H1 (cell line): ENCODE measurements at regions not wholly inside any gene's neighbourhood (a gene's known extent, or its start where the extent isn't known, plus 50 kb on each side); places are given as distances from the start of the nearest gene placed in this dataset.

Experiments used
- CTCF ChIA-PET: fragments of 300-600 bp; sonication (Branson Sonifier 250); formaldehyde crosslinking; loops from one replicate; lab custom pipeline; 2021; ENCODE audit not compliant: partially characterized antibody; lab: Charles Lee
- POLR2A ChIA-PET: fragments of 300-600 bp; sonication (Branson Sonifier 250); formaldehyde crosslinking; loops from one replicate; lab custom pipeline; 2021; ENCODE audit warnings: inconsistent platforms; ENCODE audit not compliant: partially characterized antibody; lab: Charles Lee
- DNase-seq, 2 experiments: peaks; one replicate each; pipeline versions ENCODE4 v3.0.0 to v3.0.0-alpha.2; 2010 to 2022; ENCODE audit warnings: low spot score in 2 of 2, low read depth in 1 of 2, mixed read lengths in 1 of 2
- FAIRE-seq: peaks from 2 replicates; lab custom pipeline; 2011; peaks lifted over from hg19 to GRCh38; lab: Jason Lieb, UNC
- H2AFZ ChIP-seq: 2 replicates; pipeline ENCODE4 v1.8.1; 2012; ENCODE audit warnings: low read length, inconsistent platforms
- H2AK5ac ChIP-seq: 2 replicates; pipeline ENCODE4 v1.6.1; 2013; ENCODE audit warnings: low read depth, low read length
- H2BK120ac ChIP-seq: replicated peaks from 2 replicates; pipeline ENCODE3; 2013; ENCODE audit warnings: low read depth, low read length, inconsistent platforms
- H2BK12ac ChIP-seq: 2 replicates; pipeline ENCODE4 v1.6.1; 2013; ENCODE audit warnings: low read depth, low read length
- H2BK15ac ChIP-seq: 2 replicates; pipeline ENCODE4 v1.6.1; 2013; ENCODE audit warnings: low read length
- H2BK20ac ChIP-seq: 2 replicates; pipeline ENCODE4 v1.6.1; 2013; ENCODE audit warnings: low read length
- H2BK5ac ChIP-seq: 2 replicates; pipeline ENCODE4 v1.6.1; 2013; ENCODE audit warnings: low read depth, low read length
- H3K14ac ChIP-seq: 2 replicates; pipeline ENCODE4 v1.6.1; 2013; ENCODE audit warnings: inconsistent platforms; ENCODE audit not compliant: insufficient read length
- H3K18ac ChIP-seq: 2 replicates; pipeline ENCODE4 v1.6.1; 2013; ENCODE audit warnings: low read length; ENCODE audit errors: extremely low read depth
- H3K23ac ChIP-seq: 2 replicates; pipeline ENCODE4 v1.6.1; 2013; ENCODE audit warnings: inconsistent platforms; ENCODE audit not compliant: insufficient read length
- H3K23me2 ChIP-seq: 2 replicates; pipeline ENCODE4 v1.6.1; 2013; ENCODE audit warnings: low read depth, low read length
- H3K27ac ChIP-seq: 2 replicates; pipeline ENCODE4 v1.6.1; 2011; ENCODE audit warnings: low read depth, low read length, inconsistent platforms
- H3K27me3 ChIP-seq, 4 experiments: replicated peaks in 1 of 4; 1 replicate in 1 of 4; 2 replicates in 3 of 4; pipeline versions ENCODE4 v1.6.1 to v1.8.1; 2011 to 2013; ENCODE audit warnings: low read length in 3 of 4, mild to moderate bottlenecking in 3 of 4, inconsistent platforms in 2 of 4, mixed read lengths in 2 of 4, moderate library complexity in 1 of 4; ENCODE audit not compliant: control insufficient read depth in 3 of 4, insufficient read depth in 3 of 4; ENCODE audit errors: extremely low read depth in 1 of 4
- H3K36me3 ChIP-seq, 4 experiments: 2 replicates each; pipeline versions ENCODE4 v1.6.1 to v1.8.1; 2011 to 2013; ENCODE audit warnings: mild to moderate bottlenecking in 4 of 4, low read length in 3 of 4, moderate library complexity in 2 of 4, control low read depth in 1 of 4, inconsistent platforms in 1 of 4; ENCODE audit not compliant: insufficient read depth in 4 of 4, control insufficient read depth in 2 of 4
- H3K4ac ChIP-seq: replicated peaks from 2 replicates; pipeline ENCODE3; 2013; ENCODE audit warnings: low read length, low read depth, mixed read lengths, inconsistent platforms; ENCODE audit not compliant: insufficient read length
- H3K4me1 ChIP-seq, 4 experiments: replicated peaks in 1 of 4; 1 replicate in 1 of 4; 2 replicates in 3 of 4; pipeline versions ENCODE4 v1.6.1 to v1.8.1; 2011 to 2013; ENCODE audit warnings: low read length in 3 of 4, inconsistent platforms in 2 of 4, mixed read lengths in 1 of 4; ENCODE audit not compliant: insufficient read depth in 4 of 4, control insufficient read depth in 3 of 4
- H3K4me2 ChIP-seq, 2 experiments: 2 replicates each; pipeline versions ENCODE4 v1.6.1 to v1.8.1; 2011 to 2013; ENCODE audit warnings: low read depth in 2 of 2, low read length in 2 of 2, control low read depth in 1 of 2, inconsistent platforms in 1 of 2, mild to moderate bottlenecking in 1 of 2; ENCODE audit not compliant: insufficient read depth in 1 of 2
- H3K4me3 ChIP-seq, 4 experiments: fragments of 200-600, 300-600 bp in 1 of 4; sonication (generic), shearing (Covaris generic), sonication (Bioruptor Twin) in 1 of 4; 2 replicates each; pipeline versions ENCODE4 v1.5.1 to v1.8.1; 2011 to 2016; ENCODE audit warnings: low read length in 4 of 4, low read depth in 3 of 4, control low read depth in 2 of 4, inconsistent platforms in 2 of 4, mild to moderate bottlenecking in 2 of 4, mixed read lengths in 1 of 4, moderate library complexity in 1 of 4; ENCODE audit not compliant: insufficient read depth in 2 of 4; ENCODE audit errors: extremely low read depth in 1 of 4
- H3K56ac ChIP-seq: replicated peaks from 2 replicates; pipeline ENCODE3; 2013; ENCODE audit warnings: low read depth, mild to moderate bottlenecking, mixed read lengths, low read length, inconsistent platforms; ENCODE audit not compliant: insufficient read length
- H3K79me1 ChIP-seq: 2 replicates; pipeline ENCODE4 v1.6.1; 2013; ENCODE audit warnings: low read depth, low read length, control low read depth
- H3K79me2 ChIP-seq, 2 experiments: 2 replicates each; pipeline versions ENCODE4 v1.6.1 to v1.8.1; 2012 to 2013; ENCODE audit warnings: low read length in 2 of 2, mild to moderate bottlenecking in 2 of 2, inconsistent platforms in 1 of 2; ENCODE audit not compliant: insufficient read depth in 2 of 2, control insufficient read depth in 1 of 2
- H3K9ac ChIP-seq, 4 experiments: replicated peaks in 1 of 4; 1 replicate in 1 of 4; 2 replicates in 3 of 4; pipeline versions ENCODE4 v1.6.1 to v1.8.1; 2011 to 2013; ENCODE audit warnings: low read depth in 3 of 4, low read length in 3 of 4, control low read depth in 2 of 4, mild to moderate bottlenecking in 2 of 4, moderate library complexity in 2 of 4, inconsistent platforms in 1 of 4; ENCODE audit errors: extremely low read depth in 1 of 4
- H3K9me3 ChIP-seq, 2 experiments: 2 replicates each; pipeline versions ENCODE4 v1.6.1 to v1.8.1; 2012 to 2013; ENCODE audit warnings: mild to moderate bottlenecking in 2 of 2, moderate library complexity in 2 of 2, control low read depth in 1 of 2, inconsistent platforms in 1 of 2, low read depth in 1 of 2, low read length in 1 of 2, mixed read lengths in 1 of 2; ENCODE audit not compliant: insufficient read depth in 2 of 2
- H4K20me1 ChIP-seq, 2 experiments: replicated peaks in 1 of 2; 2 replicates each; pipeline versions ENCODE3 to v1.8.1; 2011 to 2013; ENCODE audit warnings: inconsistent platforms in 2 of 2, low read length in 2 of 2, mild to moderate bottlenecking in 1 of 2; ENCODE audit not compliant: insufficient read depth in 2 of 2, control insufficient read depth in 1 of 2
- H4K5ac ChIP-seq: 2 replicates; pipeline ENCODE4 v1.6.1; 2013; ENCODE audit warnings: low read length, low read depth, mixed read lengths, inconsistent platforms; ENCODE audit not compliant: insufficient read length
- H4K8ac ChIP-seq: 2 replicates; pipeline ENCODE4 v1.8.0; 2013; ENCODE audit warnings: mild to moderate bottlenecking, moderate library complexity, low read length, inconsistent platforms; ENCODE audit not compliant: insufficient read depth; ENCODE audit errors: extremely low read depth
- H4K91ac ChIP-seq: replicated peaks from 2 replicates; pipeline ENCODE3; 2013; ENCODE audit warnings: low read length, mixed read lengths, inconsistent platforms; ENCODE audit not compliant: insufficient read length
- CHD1 ChIP-seq: IDR thresholded peaks from 2 replicates; pipeline ENCODE4 v1.6.1; 2012; ENCODE audit warnings: low read depth, low read length, improper control_type of control experiment
- MAFK ChIP-seq: IDR thresholded peaks from 2 replicates; pipeline ENCODE4 v1.6.1; 2012; ENCODE audit warnings: low read depth, mild to moderate bottlenecking, improper control_type of control experiment, low read length
- POLR2AphosphoS5 ChIP-seq: IDR thresholded peaks from 2 replicates; pipeline ENCODE4 v1.6.1; 2011; ENCODE audit warnings: low read depth, low read length
- RAD21 ChIP-seq, 2 experiments: IDR thresholded peaks in 1 of 2; conservative IDR thresholded peaks in 1 of 2; 2 replicates each; pipeline ENCODE4 v1.6.1; 2011; ENCODE audit warnings: low read depth in 2 of 2, low read length in 2 of 2, improper control_type of control experiment in 1 of 2, inconsistent platforms in 1 of 2, mild to moderate bottlenecking in 1 of 2, moderate library complexity in 1 of 2
- SP2 ChIP-seq: IDR thresholded peaks from 2 replicates; pipeline ENCODE4 v1.6.1; 2012; ENCODE audit warnings: mild to moderate bottlenecking, low read length, inconsistent platforms
- TCF12 ChIP-seq: IDR thresholded peaks from 2 replicates; pipeline ENCODE4 v1.6.1; 2011; ENCODE audit warnings: low read depth, mild to moderate bottlenecking, low read length
- TEAD4 ChIP-seq: IDR thresholded peaks from 2 replicates; pipeline ENCODE4 v1.6.1; 2012; ENCODE audit warnings: low read depth, low read length, inconsistent platforms, mixed read lengths
- ZNF274 ChIP-seq: IDR thresholded peaks from 2 replicates; pipeline ENCODE4 v1.7.0; 2012; ENCODE audit warnings: low read length, borderline replicate concordance; ENCODE audit errors: extremely low read depth
- WGBS, 2 experiments: shearing (Covaris generic) in 1 of 2; methylation state at CpG; one replicate each; pipeline versions ENCODE4 v1.1.6 to v1.1.7; 2013 to 2015; ENCODE audit warnings: low lambda C conversion rate in 2 of 2, mixed read lengths in 2 of 2, inconsistent platforms in 1 of 2, low coverage in 1 of 2, missing lambda C conversion rate in 1 of 2; ENCODE audit not compliant: insufficient replicate concordance in 2 of 2, insufficient coverage in 1 of 2, insufficient read length in 1 of 2; ENCODE audit errors: extremely low coverage in 1 of 2, missing lambda C conversion rate in 1 of 2; 5-methylcytosine and 5-hydroxymethylcytosine counted together
- TF ChIP-seq, protein P1 (sequence below): IDR thresholded peaks from 2 replicates; pipeline ENCODE4 v1.6.1; 2011; ENCODE audit warnings: low read depth, mild to moderate bottlenecking, low read length; ENCODE audit not compliant: insufficient read depth
- TF ChIP-seq, protein P2 (sequence below), 3 experiments: IDR thresholded peaks; 1 replicate in 2 of 3; 2 replicates in 1 of 3; pipeline versions ENCODE4 v1.5.1 to v1.6.1; 2011; ENCODE audit warnings: low read length in 3 of 3, mild to moderate bottlenecking in 3 of 3, inconsistent platforms in 2 of 3, low read depth in 1 of 3, moderate library complexity in 1 of 3; ENCODE audit not compliant: insufficient read depth in 1 of 3; ENCODE audit errors: control extremely low read depth in 1 of 3

DNA sequence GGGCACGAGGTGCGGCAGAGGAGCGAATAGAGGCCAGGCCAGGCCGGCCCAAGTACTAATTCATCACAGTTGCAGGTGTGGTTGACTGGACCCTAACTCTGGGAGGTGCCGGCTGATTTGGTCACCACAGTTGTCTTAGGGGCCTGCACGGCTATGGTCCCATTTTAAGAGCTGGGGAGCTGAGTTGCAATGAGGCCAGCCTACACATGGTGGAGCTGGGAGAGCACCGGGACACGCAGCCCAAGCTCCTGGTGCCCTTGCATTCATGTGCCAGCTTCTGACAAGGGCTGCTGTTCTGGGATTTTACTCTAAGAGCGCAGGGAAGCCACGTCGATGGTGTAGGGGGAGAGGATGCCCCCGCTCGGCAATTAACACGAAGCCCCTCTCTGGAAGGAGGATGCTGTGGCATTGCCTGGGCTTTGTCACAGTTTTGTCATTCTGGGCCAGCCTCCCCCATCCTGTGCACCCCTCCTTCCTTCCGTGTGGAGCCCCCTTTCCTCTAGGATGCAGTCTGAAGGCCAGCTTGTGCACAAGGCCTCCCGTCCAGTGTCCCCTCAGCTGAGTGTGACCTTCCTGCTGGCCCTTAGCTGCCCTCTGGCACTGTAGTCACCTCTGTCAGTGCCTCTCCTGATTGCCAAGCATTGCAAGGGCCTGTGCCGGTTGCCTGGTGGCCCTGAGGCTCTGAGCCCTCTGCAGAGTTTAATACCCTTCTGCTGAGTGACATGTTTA lies 109.4 kb upstream of the C1QTNF9B start:
- Histone ChIP-seq H4K5ac (no peak overlapping the region), H3K18ac (peak overlapping the region; percentile 32; the same call in 1 of the 2 replicates), H3K9ac (no peak overlapping the region), H3K23ac (no peak overlapping the region), H2BK5ac (no peak overlapping the region), H2BK120ac (no peak overlapping the region), H3K4ac (no peak overlapping the region), H4K8ac (no peak overlapping the region), H3K36me3 (no peaks in the 10 kb centered on the region), H3K4me3 (no peak overlapping the region), H3K23me2 (no peaks in the 10 kb centered on the region), H3K9me3 (no peaks in the 10 kb centered on the region), H2BK15ac (no peak overlapping the region), H2BK12ac (no peak overlapping the region), H3K56ac (no peak overlapping the region), H3K79me2 (no peaks in the 10 kb centered on the region), H3K14ac (no peak overlapping the region), H2BK20ac (no peak overlapping the region), H3K79me1 (no peaks in the 10 kb centered on the region; the same call in 1 of the 2 replicates), H3K27me3 (no peaks in the 10 kb centered on the region), H2AK5ac (no peak overlapping the region), H2AFZ (0 out of 2 replicates have a peak overlapping the region, but pooled peaks have one; percentile 24), H3K27ac (no peak overlapping the region), H4K91ac (no peak overlapping the region), H3K4me2 (no peak overlapping the region), H4K20me1 (no peaks in the 10 kb centered on the region), H3K4me1 (0 out of 7 replicates have a peak, but pooled peaks cover 0 to 2% (median 0%) of the 10 kb centered on the region in 4 experiments)
- no peak for DNase-seq
- FAIRE-seq: no peak
- ChIA-PET CTCF (interaction anchor here (1.3 to 7.8 kb wide), 7 partner anchors 9 to 305 kb away, joined by 3 to 67 read pairs (median 4); no protein-coding TSS in a partner anchor), POLR2A (no interaction called here)
- 82% methylated on average over 17 of the region's 17 CpGs; no CpG with 5 or more reads in 1 of the 2 experiments for WGBS, 2 experiments
- TF ChIP-seq RAD21 (IDR thresholded peaks at IDR 0.05 in 1 of 2, conservative IDR thresholded peaks at IDR 0.05 in 1 of 2; ENCODE audit: low read depth in 2 of 2, low read length in 2 of 2): peak; percentile 41 to 46
- no peak for TF ChIP-seq POLR2AphosphoS5
- no peak for TF ChIP-seq MAFK
- TF ChIP-seq, protein P1, sequence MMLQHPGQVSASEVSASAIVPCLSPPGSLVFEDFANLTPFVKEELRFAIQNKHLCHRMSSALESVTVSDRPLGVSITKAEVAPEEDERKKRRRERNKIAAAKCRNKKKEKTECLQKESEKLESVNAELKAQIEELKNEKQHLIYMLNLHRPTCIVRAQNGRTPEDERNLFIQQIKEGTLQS: no peak
- no peak for TF ChIP-seq ZNF274
- TF ChIP-seq TCF12: no peak
- TF ChIP-seq TEAD4: no peak
- no peak for TF ChIP-seq SP2
- TF ChIP-seq, protein P2, sequence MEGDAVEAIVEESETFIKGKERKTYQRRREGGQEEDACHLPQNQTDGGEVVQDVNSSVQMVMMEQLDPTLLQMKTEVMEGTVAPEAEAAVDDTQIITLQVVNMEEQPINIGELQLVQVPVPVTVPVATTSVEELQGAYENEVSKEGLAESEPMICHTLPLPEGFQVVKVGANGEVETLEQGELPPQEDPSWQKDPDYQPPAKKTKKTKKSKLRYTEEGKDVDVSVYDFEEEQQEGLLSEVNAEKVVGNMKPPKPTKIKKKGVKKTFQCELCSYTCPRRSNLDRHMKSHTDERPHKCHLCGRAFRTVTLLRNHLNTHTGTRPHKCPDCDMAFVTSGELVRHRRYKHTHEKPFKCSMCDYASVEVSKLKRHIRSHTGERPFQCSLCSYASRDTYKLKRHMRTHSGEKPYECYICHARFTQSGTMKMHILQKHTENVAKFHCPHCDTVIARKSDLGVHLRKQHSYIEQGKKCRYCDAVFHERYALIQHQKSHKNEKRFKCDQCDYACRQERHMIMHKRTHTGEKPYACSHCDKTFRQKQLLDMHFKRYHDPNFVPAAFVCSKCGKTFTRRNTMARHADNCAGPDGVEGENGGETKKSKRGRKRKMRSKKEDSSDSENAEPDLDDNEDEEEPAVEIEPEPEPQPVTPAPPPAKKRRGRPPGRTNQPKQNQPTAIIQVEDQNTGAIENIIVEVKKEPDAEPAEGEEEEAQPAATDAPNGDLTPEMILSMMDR (IDR thresholded peaks at IDR 0.05; ENCODE audit: control extremely low read depth in 1 of 3, insufficient read depth in 1 of 3, low read depth in 1 of 3, low read length in 3 of 3): peak in 2 of 3 experiments; percentile 8 to 17; a peak in 1 of 4 replicates
- no peak for TF ChIP-seq CHD1
